Neural cell (in vitro differentiated cells): ENCODE measurements at regions not wholly inside any gene's neighbourhood (a gene's known extent, or its start where the extent isn't known, plus 50 kb on each side); places are given as distances from the start of the nearest gene placed in this dataset.

ENCODE experiments used
- EP300 ChIP-seq: fragments of 450-650 bp; conservative IDR thresholded peaks from 2 replicates; pipeline ENCODE4 v1.6.1; 2014; ENCODE audit warnings: antibody characterized with exemption, mild to moderate bottlenecking, moderate library complexity; ENCODE audit not compliant: poor library complexity, severe bottlenecking
- EZH2 ChIP-seq: fragments of 200-600, 300-800 bp; shearing (Covaris generic), sonication (generic); IDR thresholded peaks from 2 replicates; pipeline ENCODE4 v1.6.1; 2014; ENCODE audit warnings: antibody characterized with exemption, low read length, borderline replicate concordance, mild to moderate bottlenecking; ENCODE audit not compliant: insufficient read depth, poor library complexity, severe bottlenecking
- MXI1 ChIP-seq: fragments of 450-650 bp; conservative IDR thresholded peaks from 2 replicates; pipeline ENCODE4 v1.6.1; 2014; ENCODE audit warnings: antibody characterized with exemption, mild to moderate bottlenecking; ENCODE audit not compliant: poor library complexity, severe bottlenecking
- POLR2AphosphoS5 ChIP-seq: IDR thresholded peaks from 2 replicates; pipeline ENCODE4 v1.6.1; 2012
- RAD21 ChIP-seq: fragments of 450-650 bp; conservative IDR thresholded peaks from 2 replicates; pipeline ENCODE4 v1.6.1; 2014; ENCODE audit warnings: antibody characterized with exemption, mild to moderate bottlenecking, moderate library complexity
- SMC3 ChIP-seq: fragments of 450-650 bp; conservative IDR thresholded peaks from 2 replicates; pipeline ENCODE4 v1.6.1; 2014; ENCODE audit warnings: antibody characterized with exemption, mild to moderate bottlenecking, moderate library complexity; ENCODE audit not compliant: poor library complexity
- TAF1 ChIP-seq: IDR thresholded peaks from 2 replicates; pipeline ENCODE4 v1.6.1; 2012; ENCODE audit warnings: low read depth
- TF ChIP-seq, protein P1 (sequence below): fragments of 450-650 bp; IDR thresholded peaks from 2 replicates; pipeline ENCODE4 v1.5.1; 2014; ENCODE audit warnings: antibody characterized with exemption, mild to moderate bottlenecking, moderate library complexity; ENCODE audit not compliant: poor library complexity, severe bottlenecking

DNA sequence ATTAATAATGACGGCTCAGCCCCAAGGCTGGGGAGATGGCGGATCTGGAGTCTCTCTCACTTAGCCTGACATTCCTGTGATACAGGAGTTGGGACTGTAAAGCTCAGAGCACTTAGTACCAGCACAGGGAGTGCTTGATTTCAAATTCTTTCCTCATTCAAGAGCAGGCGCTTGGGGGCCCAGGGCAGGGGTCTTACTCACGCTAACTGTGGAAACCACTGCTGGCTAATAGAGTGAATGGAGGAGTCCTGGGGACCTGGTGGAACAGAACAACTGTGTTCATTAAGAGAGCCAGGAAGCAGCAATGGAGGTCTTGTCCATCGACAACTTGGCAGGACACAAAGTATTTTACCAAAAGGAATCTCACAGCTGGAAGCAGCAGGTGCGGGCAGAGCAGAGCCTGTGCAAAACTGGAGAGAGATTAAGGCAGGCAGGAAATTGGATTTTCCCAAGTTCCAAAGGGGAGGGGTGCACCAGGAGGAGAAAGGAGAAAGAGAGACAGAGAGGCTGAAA is 358.9 kb downstream of the TNS1 start:
- TF ChIP-seq POLR2AphosphoS5 (no peak), EZH2 (no peak), TAF1 (no peak), RAD21 (no peak), EP300 (peak; percentile 49), SMC3 (no peak), MXI1 (no peak)
- TF ChIP-seq, protein P1, sequence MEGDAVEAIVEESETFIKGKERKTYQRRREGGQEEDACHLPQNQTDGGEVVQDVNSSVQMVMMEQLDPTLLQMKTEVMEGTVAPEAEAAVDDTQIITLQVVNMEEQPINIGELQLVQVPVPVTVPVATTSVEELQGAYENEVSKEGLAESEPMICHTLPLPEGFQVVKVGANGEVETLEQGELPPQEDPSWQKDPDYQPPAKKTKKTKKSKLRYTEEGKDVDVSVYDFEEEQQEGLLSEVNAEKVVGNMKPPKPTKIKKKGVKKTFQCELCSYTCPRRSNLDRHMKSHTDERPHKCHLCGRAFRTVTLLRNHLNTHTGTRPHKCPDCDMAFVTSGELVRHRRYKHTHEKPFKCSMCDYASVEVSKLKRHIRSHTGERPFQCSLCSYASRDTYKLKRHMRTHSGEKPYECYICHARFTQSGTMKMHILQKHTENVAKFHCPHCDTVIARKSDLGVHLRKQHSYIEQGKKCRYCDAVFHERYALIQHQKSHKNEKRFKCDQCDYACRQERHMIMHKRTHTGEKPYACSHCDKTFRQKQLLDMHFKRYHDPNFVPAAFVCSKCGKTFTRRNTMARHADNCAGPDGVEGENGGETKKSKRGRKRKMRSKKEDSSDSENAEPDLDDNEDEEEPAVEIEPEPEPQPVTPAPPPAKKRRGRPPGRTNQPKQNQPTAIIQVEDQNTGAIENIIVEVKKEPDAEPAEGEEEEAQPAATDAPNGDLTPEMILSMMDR, result no peak
